IPS-11a (cell line): ENCODE measurements at regions not wholly inside any gene's neighbourhood (a gene's known extent, or its start where the extent isn't known, plus 50 kb on each side); places are given as distances from the start of the nearest gene placed in this dataset.
A peak's percentile ranks its signal among the peaks of the same experiment; 100 is the strongest.
"Not testable (repeated sequence)": the region's sequence is repeated elsewhere in the genome, so short reads cannot be mapped to it uniquely, and the experiment has no call there.

ENCODE experiments used
- H3K4me3 ChIP-seq: one replicate; pipeline ENCODE4 v1.5.1; 2013; ENCODE audit warnings: low read depth, low read length, control low read depth

DNA sequence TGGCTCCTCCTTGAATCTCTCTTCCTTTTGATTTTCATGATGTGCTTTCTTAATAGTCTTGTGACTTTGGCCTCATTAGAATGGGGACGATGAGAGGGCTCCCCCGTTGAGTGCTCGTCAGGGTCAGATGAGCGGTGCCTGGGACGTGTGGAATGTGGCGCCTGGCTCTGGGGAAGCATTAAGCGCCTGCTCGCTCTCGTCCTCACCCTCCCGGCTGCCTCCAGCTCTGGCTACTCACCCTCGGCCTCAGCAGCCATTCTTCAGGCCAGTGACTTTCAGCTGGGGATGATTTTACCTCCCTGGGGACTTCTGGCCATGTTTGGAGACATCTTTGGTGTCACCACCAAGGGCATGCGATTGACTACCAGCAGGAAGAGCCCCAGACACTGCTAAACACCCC lies 69.7 kb downstream of the RPS6KA4 start:
- no peak overlapping the region for H3K4me3 ChIP-seq

DNA sequence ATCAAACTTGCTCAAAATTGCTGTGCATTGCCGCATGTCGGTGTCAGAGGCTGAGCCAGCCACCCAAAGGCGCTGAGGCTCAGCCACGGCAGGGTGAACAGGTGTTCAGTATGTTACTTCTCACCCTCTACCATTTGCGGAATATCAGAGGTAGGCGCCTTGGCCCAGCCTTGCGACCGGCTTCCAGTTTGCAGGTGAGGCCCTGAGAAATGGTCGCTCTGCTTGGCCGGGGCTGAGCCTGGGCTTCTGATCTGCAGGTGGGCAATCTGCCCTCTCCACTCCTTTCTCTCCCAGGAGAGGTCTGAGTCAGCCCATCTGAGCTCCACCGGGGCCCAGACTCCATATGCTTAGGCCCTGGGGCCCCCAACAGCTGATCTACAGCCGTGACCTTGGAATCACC lies 71.0 kb downstream of the RPS6KA4 start:
- H3K4me3 ChIP-seq = no peak overlapping the region

DNA sequence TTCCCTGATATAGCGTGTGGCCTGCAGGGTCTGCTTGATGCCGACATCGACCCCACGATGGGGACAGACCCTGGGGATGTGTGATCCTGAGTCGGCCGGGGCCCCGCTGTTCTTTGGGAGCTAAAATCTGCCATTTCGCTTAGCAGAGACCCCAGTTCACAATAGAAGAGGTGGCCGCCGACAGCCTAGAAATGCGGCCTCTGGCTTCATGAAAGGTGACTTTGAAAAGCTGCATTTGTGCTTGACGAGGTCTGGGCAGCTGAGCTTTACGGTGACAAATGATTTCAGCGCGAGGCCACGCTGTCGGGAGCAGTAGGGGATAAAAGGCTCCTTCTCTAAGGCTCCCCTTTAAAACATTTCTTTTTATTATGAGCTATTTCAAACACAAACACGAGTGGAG lies 71.7 kb downstream of the RPS6KA4 start:
- no peak overlapping the region for H3K4me3 ChIP-seq

DNA sequence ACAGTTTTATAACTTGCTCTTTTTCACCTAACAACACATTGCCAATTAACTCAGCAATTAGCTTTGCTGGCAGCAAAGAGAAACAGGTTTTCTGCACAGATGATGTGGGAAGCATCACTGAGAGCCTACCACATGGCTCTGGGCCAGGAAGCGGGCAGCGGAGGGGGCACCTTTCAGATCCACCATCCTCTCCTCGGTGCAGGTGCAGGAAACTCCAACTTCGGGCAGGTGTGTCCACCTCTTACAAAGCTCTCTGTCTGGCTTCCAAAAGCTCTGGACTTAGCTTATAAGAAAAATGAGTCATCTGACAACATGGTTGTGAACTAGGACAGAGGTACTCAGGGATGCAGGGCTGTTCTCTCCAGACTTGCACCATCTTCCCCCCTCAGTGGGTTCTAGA lies 77.0 kb downstream of the RPS6KA4 start:
- no peak overlapping the region for H3K4me3 ChIP-seq

DNA sequence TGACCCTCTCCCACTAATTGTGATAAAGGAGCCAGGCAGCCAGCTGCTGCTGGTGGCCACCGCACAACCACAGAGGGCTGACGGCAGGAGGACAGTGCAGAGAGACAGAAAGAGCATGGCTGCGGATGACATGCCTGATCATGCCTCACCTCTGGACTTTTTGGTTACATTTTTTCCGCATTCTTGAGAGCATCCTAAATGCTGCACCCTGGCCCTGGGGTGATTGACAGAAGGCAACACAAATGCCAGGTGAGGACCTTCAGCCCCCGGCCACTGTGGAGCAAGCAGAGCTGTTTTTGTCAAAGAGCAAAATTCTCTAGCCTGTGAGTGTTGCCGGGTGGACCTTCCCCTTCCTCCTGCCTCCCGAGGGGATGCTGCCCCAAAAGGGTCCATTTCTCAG lies 78.5 kb downstream of the RPS6KA4 start:
- H3K4me3 ChIP-seq = no peak overlapping the region

DNA sequence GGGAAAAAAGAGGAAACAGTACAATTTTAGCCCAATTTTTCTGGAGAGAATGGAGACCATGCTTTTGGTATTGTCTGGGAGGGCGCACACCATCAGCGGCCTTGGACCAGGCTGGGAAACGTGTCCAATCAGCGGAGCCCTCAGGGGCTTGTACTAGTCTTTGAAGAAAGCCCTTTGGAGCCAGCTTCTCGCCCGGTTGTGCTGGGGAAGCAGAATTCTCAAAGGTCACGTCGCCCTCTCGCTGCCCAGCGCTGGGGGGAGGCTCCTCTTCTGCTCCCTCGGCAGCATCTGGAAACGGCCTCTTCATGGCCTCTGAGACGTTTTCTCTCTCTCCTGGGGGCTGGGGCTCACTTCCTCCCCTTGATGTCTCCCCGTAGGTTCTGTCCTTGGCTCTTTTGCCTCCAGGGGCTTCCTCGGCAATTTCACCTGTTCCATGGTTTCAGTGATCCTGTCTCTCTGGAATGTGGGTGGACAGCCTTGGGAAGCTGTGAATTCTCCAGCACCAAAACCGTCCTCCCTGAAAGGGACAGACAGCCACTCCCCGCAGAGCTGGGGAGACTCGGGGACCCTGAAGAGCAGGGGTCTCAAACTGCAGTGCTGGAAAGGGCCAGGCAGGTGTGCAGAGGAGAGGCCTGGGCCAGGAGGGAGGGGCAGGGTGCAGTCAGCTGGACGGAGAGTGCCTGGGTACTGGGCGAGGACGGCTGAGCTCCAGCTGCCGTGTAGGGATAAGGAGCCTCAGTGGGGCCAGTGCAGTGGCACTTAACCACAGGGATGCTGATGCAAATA lies 80.2 kb downstream of the RPS6KA4 start:
- H3K4me3 ChIP-seq = no peak overlapping the region

DNA sequence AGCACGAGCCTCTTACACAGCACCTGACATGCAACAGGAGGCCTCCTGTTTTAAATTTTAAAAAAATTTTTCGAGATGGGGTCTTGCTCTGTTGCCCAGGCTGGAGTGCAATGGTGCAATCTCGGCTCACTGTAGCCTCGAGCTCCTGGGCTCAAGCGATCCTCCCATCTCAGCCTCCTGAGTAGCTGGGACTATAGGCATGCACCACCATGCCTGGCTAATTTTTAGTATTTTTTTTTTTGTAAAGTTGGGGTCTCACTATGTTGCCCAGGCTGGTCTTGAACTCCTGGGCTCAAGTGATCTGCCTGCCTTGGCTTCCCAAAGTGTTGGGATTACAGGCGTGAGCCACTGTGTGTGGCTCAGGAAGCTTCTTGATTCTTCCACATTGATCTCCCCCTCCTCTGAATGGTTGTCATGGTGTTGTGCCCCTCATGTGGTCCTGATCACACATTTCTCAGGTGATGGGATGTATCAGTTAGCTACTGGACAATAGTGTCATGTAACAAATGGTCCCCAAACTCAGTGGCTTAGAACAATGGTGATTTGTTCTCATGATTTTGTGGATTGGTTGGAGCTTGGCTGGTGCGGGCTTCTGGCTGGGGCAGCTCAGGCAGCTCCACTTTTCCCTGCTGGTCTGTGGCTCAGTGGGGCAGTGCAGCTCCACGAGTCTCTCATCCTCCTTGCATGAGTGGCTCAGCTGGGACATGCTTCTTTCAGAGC lies 81.0 kb downstream of the RPS6KA4 start:
- not testable (repeated sequence) for H3K4me3 ChIP-seq

DNA sequence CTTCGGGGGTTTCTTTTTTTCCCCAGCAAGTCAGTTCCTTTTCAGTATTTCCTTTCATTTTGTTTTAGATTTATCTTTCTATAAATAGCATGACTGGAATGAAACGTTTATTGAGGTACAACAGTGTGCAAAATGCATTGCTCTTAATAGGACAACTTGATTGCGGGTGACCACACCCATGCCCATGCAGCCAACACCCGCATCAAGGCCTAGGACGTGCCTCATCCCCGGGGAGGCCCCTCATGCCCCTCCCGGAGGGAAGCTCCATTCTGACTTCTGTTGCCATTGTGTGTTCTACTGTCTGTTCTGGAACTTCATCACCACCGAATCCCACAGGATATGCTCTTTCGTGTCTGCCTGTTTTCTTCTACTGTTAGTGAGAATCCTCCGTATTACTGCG lies 82.2 kb downstream of the RPS6KA4 start:
- no peak overlapping the region for H3K4me3 ChIP-seq

DNA sequence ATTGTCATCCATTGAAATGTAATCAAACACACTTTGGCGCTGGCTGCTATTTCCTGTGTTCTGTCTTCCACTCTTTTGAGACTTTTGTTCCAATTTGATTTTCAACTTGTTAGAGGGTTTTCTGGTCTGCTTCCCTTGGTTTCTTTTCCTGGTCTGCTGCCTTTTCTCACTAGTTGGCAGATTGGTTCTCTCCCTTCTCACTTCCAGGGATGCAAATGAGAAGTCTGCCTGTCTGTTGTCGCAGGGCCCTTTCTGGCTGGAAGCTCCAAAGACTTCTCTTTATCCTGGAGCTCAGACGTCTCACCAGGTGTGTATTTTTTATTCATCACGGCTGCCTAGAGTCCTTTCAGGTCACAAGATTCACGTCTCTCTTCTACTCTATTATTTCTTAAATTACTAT lies 84.0 kb downstream of the RPS6KA4 start:
- H3K4me3 ChIP-seq = no peak overlapping the region

DNA sequence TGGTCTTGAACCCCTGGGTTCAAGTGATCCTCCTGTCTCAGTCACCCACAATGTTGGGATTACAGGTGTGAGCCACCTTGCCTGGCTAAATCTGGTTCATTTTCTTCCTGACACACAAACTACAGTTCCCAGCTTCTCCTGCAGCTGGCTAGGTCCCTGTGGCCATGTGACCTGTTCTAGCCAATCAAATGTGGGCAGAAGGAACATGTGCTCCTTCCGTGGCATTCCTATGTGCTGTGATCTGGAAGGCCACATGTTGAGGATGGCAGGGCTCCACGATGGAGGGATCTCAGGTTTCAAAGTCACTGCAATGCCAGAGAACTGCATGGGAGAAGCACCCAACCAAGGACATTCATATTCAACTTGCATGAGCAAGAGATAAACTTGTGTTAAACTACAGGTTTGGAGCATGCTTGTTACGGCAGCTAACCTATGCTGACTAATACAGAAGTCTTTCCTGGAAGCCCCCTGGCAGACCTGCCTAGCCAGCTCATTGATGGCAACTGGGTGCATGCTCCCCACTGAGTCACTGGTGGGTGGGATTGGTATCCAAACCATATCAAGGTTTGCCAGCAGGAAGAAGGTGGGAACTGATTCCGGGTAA lies 86.0 kb downstream of the RPS6KA4 start:
- H3K4me3 ChIP-seq = no peak overlapping the region

DNA sequence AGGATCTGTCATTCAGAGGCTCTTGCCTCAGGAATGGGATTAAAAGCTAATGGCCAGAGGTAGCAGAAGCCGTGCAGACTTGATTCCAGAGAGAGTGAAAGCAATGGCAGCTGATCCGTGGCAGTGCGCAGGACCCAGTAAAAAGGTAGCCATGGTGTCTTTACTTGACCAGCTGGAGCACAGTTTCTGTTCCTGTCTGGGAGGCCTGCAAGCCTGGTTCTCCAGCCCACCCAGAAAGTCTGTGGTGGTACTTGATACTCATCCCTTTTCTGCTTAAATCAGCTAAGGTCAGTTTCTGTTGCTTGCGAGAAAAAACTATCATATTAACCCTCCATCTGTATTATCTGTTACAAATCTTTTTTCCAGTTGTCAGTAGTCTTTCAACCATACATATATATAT lies 86.7 kb downstream of the RPS6KA4 start:
- no peak overlapping the region for H3K4me3 ChIP-seq

DNA sequence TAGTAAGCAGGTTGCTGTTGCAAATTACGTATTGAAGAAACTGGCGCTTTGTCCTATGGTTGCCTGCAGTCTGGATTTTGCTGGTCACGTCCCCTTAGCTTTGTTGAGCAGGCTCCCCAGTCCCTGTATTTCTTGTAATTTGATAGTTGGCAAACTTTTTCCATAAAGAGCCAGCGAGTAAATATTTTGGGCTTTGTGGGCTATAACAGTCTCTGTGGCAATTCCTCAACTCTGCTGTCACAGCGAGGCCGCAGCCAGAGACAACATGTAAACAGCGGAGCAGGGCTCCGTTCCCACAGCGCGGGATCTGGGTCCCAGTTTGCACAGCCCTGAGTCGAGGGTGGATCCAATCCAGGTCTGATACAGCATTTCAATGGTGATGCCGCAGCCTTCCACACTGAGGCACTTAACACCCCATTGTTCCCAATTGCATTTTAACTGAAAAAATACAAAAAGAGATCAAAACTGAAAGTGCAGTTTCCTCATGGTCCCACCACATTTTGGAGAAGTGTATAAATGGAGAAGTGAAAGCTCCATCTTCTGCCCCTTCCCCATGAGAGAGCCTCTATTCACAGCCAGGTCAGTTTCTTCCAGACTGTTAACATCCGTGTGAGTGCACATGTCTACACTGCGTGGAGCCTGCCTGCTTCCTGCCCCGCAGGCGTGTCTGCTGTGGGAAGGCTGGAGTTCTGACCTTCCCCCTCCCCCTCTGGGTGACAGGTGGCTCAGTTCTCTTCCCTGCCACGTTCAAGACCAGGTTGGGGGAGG lies 89.1 kb downstream of the RPS6KA4 start:
- H3K4me3 ChIP-seq = no peak overlapping the region

DNA sequence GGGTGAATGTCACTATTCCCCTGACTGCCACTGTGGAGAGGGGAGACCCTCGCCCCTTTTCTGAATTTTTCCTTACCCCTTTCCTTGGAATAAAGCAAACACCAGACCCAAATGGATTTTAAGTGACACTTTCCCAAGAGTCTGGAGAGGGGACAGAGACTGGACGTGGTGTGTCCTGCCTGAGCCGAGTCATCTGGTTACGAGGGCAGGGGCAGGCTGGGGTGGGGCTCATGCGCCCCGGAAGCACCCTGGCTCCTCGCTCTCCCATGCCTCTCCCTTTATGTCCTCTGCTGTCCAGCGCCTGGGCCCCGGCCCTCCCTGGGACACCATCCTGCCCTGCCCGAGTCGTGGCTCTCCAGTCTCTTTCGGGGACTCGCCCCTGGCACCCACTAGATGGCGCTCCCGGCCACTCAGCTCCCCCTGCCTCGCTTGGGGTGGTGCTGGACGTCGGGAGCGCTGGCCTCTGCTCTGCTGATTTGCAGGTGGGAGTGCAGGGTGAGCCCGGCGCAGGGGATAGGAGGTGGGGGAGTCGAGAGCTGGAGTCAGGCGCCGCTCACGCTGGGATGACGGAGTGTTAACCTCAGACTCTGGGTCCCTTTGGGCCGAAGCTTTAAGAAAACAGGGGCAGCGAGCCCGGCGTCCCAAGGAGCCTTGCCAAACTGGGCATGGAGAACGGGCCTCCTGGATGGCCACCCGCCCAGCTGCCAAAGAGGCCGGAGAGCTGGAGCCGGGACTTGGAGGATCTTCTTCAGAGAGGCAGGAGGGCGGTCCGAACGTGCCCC lies 89.8 kb downstream of the RPS6KA4 start:
- H3K4me3 ChIP-seq = peak overlapping the region; percentile 18

DNA sequence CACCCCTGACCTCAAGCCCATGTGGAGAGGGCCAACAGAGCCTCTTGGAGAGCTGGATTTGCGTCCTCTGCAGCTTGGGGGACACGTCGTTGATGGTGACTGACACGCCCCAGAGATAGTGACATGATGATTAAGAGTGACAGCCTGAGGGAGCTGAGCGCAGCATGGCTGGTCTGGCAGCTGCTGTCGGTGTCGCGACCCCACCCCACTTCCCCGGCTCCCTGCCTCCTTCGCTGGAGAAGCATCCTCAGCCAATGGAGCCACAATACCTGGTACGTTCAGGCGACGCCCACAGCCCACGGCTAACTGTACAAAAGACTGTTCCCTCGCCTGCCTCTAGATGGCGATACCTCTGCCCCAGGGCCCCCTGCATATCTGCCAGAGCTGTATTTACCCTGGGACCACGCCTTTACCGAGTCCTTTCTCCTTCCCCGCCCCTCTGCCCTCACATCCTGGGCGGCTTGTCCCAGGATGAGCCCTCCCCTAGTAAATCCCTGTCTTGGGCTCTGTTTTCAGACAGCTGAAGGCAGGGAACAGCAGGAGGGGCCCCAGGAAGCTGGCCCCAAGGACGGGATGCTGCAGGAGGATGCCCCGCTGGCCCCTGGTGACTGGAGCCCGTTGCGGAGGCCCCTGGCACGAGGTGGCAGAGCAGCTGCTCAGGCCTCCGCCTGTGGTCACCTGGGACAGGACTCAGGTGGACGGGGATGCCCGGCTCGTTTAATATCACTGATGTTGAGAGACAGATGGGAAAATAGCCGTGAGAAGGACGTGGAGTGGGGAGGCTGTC lies 90.6 kb downstream of the RPS6KA4 start:
- H3K4me3 ChIP-seq = peak overlapping the region; percentile 18

DNA sequence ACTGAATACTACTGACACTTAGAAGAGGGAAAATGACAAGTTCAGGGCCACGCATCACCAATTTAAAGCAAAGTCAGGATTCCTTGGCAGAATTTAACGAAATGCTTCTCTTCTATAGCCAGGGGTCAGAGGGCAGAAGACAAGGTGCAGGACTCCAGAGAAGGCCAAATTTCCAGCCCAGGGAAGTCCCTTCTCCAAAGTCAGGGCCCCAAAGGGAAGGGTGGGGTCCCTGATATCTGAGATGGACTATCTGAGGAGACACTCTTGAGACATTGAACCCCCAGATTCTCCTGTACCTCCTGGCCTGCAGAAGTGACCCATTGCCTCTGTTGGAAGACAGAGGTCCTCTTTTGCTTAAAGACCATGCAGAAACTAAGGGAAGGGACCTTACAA lies 91.2 kb downstream of the RPS6KA4 start:
- H3K4me3 ChIP-seq = no peak overlapping the region

DNA sequence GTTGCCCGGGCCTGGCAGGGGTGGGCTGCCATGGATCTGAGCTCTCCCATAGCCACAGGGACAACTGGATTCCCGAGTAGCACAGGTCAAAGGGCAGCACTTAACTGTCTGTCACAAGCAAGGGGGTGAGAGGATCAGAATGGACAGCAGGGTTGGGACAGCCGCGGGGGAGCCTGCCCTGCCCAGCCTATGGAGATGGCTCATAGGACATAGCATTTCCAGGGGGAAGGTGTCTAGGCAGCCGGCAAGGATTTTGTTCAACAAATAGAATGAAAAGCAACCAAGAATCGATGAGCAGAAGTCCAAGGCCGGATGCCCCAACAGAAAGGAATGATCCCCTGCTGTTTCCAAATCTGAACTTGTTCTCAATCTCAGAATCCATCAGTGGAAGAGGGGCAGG lies 92.9 kb downstream of the RPS6KA4 start:
- no peak overlapping the region for H3K4me3 ChIP-seq

DNA sequence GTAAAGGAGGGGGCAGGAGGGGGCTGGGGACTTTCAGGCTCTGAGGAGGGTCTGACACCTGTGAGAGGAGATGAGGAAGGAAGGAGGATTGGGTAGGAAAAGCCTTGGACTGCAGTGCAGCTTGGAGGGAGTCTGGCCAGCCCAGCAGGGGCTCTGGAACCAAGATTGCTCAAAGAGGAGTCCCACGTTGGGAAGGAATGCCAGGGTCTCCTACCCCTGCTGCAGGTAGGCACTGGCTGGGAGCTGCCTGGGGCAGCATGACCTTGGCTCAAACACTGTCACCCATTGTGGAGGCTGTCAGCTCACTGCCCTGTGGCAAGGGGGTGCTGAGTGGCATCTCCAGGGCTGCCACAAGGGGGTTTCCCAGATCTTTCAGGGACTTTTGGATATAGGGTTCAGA lies 94.5 kb downstream of the RPS6KA4 start:
- no peak overlapping the region for H3K4me3 ChIP-seq

DNA sequence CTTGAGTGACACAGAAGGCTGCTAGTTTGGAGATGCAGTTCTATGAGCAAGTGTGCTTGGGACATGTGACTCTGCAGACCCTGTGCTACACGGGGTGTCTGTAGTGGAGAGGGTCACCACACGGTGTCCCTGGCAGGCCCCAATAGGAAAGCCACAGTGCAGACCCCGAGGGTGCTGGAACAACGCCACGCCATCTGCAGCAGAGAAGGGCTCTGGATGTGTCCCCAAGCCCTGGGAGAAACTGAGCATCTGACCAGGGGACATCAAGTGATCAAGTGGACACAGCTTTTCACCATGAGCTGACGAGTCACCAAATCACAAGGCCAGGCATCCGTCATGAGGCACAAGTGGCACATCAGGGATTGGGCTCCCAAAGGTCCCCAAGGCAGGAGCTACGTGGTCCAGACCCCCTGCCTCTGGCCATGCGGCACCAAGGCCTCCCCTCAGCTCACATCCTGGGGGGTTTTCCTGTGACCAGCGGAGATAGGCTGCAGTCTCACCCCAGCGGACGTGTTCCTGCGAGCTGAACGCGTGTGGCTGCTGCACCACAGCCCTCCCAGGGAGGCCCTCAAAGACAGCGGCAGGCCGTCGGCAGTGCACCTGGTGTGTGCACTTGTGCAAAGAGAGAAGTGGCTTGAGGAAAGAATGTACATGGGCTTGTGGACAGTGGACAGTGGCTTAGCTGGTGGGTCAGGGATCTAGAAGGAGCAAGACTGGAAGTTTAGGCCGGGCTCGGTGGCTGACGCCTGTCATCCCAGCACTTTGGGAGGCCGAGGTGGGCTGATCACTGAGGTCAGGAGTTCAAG lies 96.7 kb downstream of the RPS6KA4 start:
- H3K4me3 ChIP-seq = no peak overlapping the region
